Thymus (tissue), 11 donors: ENCODE measurements at regions not wholly inside any gene's neighbourhood (a gene's known extent, or its start where the extent isn't known, plus 50 kb on each side); places are given as distances from the start of the nearest gene placed in this dataset.
"Not testable (repeated sequence)": the region's sequence is repeated elsewhere in the genome, so short reads cannot be mapped to it uniquely, and the experiment has no call there.

Experiments used
- DNase-seq, 9 donors: peaks; one replicate each; pipeline ENCODE4 v3.0.0-alpha.2; 2013; ENCODE audit warnings: low spot score in 9 of 9, low read depth in 6 of 9, missing footprints in 1 of 9
- H3K27ac ChIP-seq, 2 donors: one replicate each; pipeline ENCODE4 v1.5.1; 2013; ENCODE audit warnings: control low read depth in 1 of 2, low read depth in 1 of 2, low read length in 1 of 2, mild to moderate bottlenecking in 1 of 2, moderate library complexity in 1 of 2
- H3K27me3 ChIP-seq, 2 donors: one replicate each; pipeline ENCODE4 v1.5.1; 2013; ENCODE audit warnings: low read length in 1 of 2; ENCODE audit not compliant: control insufficient read depth in 2 of 2, insufficient read depth in 1 of 2
- H3K36me3 ChIP-seq, 2 donors: one replicate each; pipeline ENCODE4 v1.5.1; 2013; ENCODE audit warnings: low read length in 1 of 2, mild to moderate bottlenecking in 1 of 2, moderate library complexity in 1 of 2; ENCODE audit not compliant: control insufficient read depth in 2 of 2, insufficient read depth in 2 of 2
- H3K4me1 ChIP-seq, 2 donors: one replicate each; pipeline ENCODE4 v1.5.1; 2013; ENCODE audit warnings: low read length in 2 of 2; ENCODE audit not compliant: control insufficient read depth in 2 of 2, insufficient read depth in 2 of 2
- H3K4me3 ChIP-seq, 2 donors: one replicate each; pipeline ENCODE4 v1.5.1; 2013; ENCODE audit warnings: low read length in 2 of 2, control low read depth in 1 of 2, mild to moderate bottlenecking in 1 of 2
- H3K9me3 ChIP-seq, 2 donors: one replicate each; pipeline ENCODE4 v1.5.1; 2013; ENCODE audit warnings: low read length in 1 of 2, mild to moderate bottlenecking in 1 of 2; ENCODE audit not compliant: control insufficient read depth in 2 of 2, insufficient read depth in 1 of 2
- WGBS: extraction: QIAGEN DNeasy Blood & Tissue Kit; methylation state at CpG from one replicate; pipeline ENCODE4 v1.1.7; 2013; 5-methylcytosine and 5-hydroxymethylcytosine counted together
- donor health status: healthy.

- no peak for DNase-seq
- no peaks in the 10 kb centered on the region for H3K9me3 ChIP-seq
- no peak overlapping the region for H3K27ac ChIP-seq
- no peak overlapping the region for H3K4me3 ChIP-seq
- no peaks in the 10 kb centered on the region for H3K4me1 ChIP-seq
- no peaks in the 10 kb centered on the region for H3K27me3 ChIP-seq
- no peaks in the 10 kb centered on the region for H3K36me3 ChIP-seq
- 77% methylated on average over 5 of the region's 5 CpGs for WGBS
Observed at GRCh38 chr12:31817120-31817519, 88.3 kb upstream of the AMN1 start.

DNA sequence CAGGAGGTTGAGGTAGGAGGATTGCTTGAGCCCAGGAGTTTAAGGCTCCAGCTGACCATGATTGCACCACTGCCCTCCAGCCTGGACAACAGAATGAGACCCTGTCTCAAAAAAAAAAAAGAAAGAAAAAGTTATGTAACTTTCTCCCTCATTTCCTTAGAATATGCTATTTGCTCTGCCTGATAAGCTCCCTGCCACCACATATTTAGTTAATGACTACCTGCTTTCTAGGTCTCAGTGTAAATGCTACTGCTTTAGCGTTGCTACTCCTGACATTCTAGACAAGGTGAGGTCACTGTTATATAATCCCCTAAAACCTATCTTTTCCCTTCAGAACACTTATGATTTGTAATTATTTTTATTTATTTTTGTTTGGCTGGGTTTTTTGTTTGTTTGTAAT, 86.3 kb upstream of the AMN1 start:
- no peaks in the 10 kb centered on the region for H3K9me3 ChIP-seq
- no peak for DNase-seq
- no peaks in the 10 kb centered on the region for H3K36me3 ChIP-seq
- WGBS = 93% methylated on average over 1 of the region's 1 CpG
- no peak overlapping the region for H3K27ac ChIP-seq
- no peaks in the 10 kb centered on the region for H3K27me3 ChIP-seq
- no peaks in the 10 kb centered on the region for H3K4me1 ChIP-seq
- no peak overlapping the region for H3K4me3 ChIP-seq

DNA sequence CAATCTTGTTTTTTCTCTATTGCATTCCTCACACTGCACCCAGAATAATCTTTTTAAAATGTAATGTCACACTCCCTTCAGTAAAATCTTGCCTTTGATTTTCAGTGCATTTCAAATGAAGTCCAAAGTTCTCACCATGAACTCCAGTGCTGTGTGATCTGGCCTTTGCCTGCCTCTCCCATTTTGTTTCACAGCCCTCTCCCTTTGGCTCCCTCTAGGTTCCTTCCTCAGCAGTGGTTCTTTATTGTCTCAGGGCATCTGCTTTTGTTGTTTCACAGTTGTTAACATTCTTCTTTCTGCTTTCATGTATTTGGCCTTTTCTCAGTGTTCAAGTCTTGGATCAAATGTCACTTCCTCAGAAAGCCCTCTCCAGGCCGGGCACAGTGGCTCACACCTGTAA, 84.5 kb upstream of the AMN1 start:
- Histone ChIP-seq H3K36me3 (no peaks in the 10 kb centered on the region), H3K4me1 (no peaks in the 10 kb centered on the region), H3K4me3 (no peak overlapping the region), H3K9me3 (no peaks in the 10 kb centered on the region), H3K27me3 (no peaks in the 10 kb centered on the region), H3K27ac (no peak overlapping the region)
- no peak for DNase-seq
- WGBS = 88% methylated on average over 1 of the region's 1 CpG

- Histone ChIP-seq H3K4me3 (no peak overlapping the region), H3K27me3 (no peaks in the 10 kb centered on the region), H3K36me3 (no peaks in the 10 kb centered on the region), H3K4me1 (peaks cover 6 to 12% of the 10 kb centered on the region in 2 donors), H3K27ac (no peak overlapping the region), H3K9me3 (no peaks in the 10 kb centered on the region)
- DNase-seq = no peak
- 96% methylated on average over 1 of the region's 1 CpG for WGBS
Observed at GRCh38 chr12:31807773-31808097, 78.9 kb upstream of the AMN1 start.

DNA sequence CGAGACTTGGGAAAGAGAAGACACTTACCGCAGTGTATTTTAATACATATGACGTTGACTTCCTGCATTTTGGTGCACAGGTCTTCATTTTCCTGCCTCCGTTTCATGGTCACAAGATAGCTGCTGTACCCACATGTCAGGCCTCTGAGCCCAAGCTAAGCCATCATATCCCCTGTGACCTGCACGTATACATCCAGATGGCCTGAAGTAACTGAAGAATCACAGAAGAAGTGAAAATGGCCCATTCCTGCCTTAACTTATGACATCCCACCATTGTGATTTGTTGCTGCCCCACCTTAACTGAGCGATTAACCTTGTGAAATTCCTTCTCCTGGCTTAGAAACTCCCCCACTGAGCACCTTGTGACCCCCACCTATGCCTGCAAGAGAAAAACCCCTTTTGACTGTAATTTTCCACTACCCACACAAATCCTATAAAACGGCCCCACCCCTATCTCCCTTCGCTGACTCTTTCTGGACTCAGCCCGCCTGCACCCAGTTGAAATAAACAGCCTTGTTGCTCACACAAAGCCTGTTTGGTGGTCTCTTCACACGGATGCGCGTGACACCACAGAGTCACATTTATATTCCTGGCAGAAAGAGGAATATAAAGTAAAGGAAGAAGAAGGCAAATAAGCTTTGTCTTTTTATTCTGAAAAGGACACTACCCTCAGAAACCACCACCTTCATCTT, 78.4 kb upstream of the AMN1 start:
- not testable (repeated sequence) for H3K27ac ChIP-seq, H3K9me3 ChIP-seq, H3K27me3 ChIP-seq, H3K36me3 ChIP-seq, DNase-seq, H3K4me3 ChIP-seq
- WGBS = 91% methylated on average over 12 of the region's 12 CpGs
- peaks cover 6 to 16% of the 10 kb centered on the region in 2 donors for H3K4me1 ChIP-seq

- H3K9me3 ChIP-seq, H3K27me3 ChIP-seq, H3K36me3 ChIP-seq, DNase-seq, H3K27ac ChIP-seq, H3K4me3 ChIP-seq: not testable (repeated sequence)
- H3K4me1 ChIP-seq = peaks cover 6 to 21% of the 10 kb centered on the region in 2 donors
- 93% methylated on average over 22 of the region's 24 CpGs for WGBS
Observed at GRCh38 chr12:31805681-31806080, 76.9 kb upstream of the AMN1 start.

DNA sequence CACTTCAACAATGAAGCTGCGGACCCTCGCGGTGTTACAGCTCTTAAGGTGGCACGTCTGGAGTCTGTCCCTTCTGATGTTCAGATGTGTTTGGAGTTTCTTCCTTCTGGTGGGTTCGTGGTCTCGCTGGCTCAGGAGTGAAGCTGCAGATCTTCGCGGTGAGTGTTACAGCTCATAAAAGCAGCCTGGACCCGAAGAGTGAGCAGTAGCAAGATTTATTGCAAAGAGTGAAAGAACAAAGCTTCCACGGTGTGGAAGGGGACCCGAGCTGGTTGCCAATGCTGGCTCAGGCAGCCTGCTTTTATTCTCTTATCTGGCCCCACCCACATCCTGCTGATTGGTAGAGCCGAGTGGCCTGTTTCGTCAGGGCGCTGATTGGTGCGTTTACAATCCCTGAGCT, 75.9 kb upstream of the AMN1 start:
- H3K4me1 ChIP-seq = peaks cover 6 to 21% of the 10 kb centered on the region in 2 donors
- H3K36me3 ChIP-seq, H3K4me3 ChIP-seq, H3K27ac ChIP-seq, H3K27me3 ChIP-seq, H3K9me3 ChIP-seq, DNase-seq: not testable (repeated sequence)
- 37% methylated on average over 11 of the region's 15 CpGs for WGBS

DNA sequence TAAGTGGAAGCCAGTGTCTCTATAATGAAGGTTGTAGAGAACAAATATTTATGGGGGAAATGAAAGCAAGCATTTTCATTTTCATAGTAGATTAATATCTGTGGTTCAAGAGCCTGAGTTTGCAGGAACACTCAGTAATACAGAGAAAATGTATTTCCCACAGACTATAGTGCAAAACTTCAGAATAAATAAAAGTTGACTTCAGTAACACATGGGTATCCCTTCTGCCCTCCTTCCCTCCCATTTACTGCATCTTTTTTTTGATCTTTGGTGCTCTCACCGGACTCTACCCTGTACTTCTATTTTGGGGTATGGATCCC, 75.3 kb upstream of the AMN1 start:
- Histone ChIP-seq H3K9me3 (no peaks in the 10 kb centered on the region), H3K27ac (peak overlapping the region in 1 of 2 donors; percentile 30), H3K36me3 (no peaks in the 10 kb centered on the region), H3K4me3 (peak overlapping the region in 1 of 2 donors; percentile 7), H3K4me1 (peaks cover 6 to 21% of the 10 kb centered on the region in 2 donors), H3K27me3 (no peaks in the 10 kb centered on the region)
- WGBS = 94% methylated on average over 1 of the region's 1 CpG
- no peak for DNase-seq

DNA sequence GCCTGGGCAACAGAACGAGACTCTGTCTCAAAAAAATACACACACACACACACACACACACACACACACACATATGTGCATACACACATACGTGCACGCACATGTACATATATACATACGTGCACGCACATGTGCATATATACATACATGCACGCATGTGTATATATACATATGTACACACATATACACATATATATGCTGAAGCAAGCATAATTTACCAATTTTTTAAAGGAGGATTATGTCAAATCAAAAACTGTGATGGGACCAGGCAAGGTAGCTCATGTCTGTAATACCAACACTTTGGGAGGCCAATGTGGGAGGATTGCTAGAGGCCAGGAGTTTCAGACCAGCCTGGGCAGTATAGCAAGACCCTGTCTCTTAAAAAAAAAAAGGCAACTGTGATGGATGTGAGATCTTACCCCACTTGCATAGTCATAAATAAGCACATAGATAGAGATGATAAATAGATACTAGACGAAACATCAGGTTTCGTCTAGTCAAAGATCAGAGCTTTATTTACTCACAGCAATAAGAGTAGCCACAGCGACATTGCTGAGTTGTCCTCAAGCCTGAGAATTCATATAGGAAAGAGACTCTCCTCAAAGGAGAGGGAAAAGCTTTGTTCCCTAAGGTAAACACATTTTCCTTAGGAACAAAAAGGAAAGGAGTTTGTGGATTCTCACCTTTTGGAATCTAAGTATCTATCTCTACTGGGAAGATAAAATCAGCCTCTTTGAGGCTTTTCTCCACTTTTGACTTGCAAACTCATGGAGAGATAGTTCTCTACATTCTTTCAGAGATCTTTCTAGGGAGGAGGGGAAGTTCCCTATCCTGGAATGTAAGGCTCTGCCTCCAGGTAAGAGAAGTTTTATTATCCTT, 74.7 kb upstream of the AMN1 start:
- Histone ChIP-seq H3K27ac (peak overlapping the region in 1 of 2 donors; percentile 30), H3K4me3 (peak overlapping the region in 1 of 2 donors; percentile 7), H3K27me3 (no peaks in the 10 kb centered on the region), H3K4me1 (peaks cover 6 to 21% of the 10 kb centered on the region in 2 donors), H3K36me3 (no peaks in the 10 kb centered on the region), H3K9me3 (no peaks in the 10 kb centered on the region)
- 96% methylated on average over 9 of the region's 9 CpGs for WGBS
- no peak for DNase-seq
